SK-N-MC (cell line): ENCODE measurements at regions not wholly inside any gene's neighbourhood (a gene's known extent, or its start where the extent isn't known, plus 50 kb on each side); places are given as distances from the start of the nearest gene placed in this dataset.

Source experiments
- DNase-seq: peaks from one replicate; pipeline ENCODE4 v3.0.0-alpha.2; 2011; ENCODE audit warnings: low read depth, low spot score
- H3K27ac ChIP-seq: fragments of 200-600 bp; sonication (generic); 2 replicates; pipeline ENCODE4 v1.5.1; 2016; ENCODE audit warnings: mixed run types
- H3K36me3 ChIP-seq: fragments of 200-600 bp; sonication (generic); 2 replicates; pipeline ENCODE4 v1.6.1; 2017; ENCODE audit warnings: antibody characterized with exemption, low read length, mixed read lengths; ENCODE audit not compliant: insufficient read depth
- H3K4me3 ChIP-seq: fragments of 200-600 bp; sonication (generic); 2 replicates; pipeline ENCODE4 v1.5.1; 2016
- H3K9ac ChIP-seq: fragments of 200-600 bp; sonication (generic); 2 replicates; pipeline ENCODE4 v1.8.0; 2017; ENCODE audit warnings: mixed run types, mixed read lengths; ENCODE audit not compliant: insufficient read length
- H3K9me3 ChIP-seq: fragments of 200-600 bp; sonication (generic); 2 replicates; pipeline ENCODE4 v1.6.1; 2017; ENCODE audit warnings: low read depth, mild to moderate bottlenecking, antibody characterized with exemption, low read length, moderate library complexity, mixed read lengths
- EZH2 ChIP-seq: fragments of 200-600 bp; sonication (generic); IDR thresholded peaks from one replicate; pipeline ENCODE4 v1.6.1; 2017; ENCODE audit warnings: antibody characterized with exemption
- FOXP2 ChIP-seq: optimal IDR thresholded peaks from 2 replicates; pipeline ENCODE3; 2011; ENCODE audit warnings: mild to moderate bottlenecking, moderate library complexity; ENCODE audit not compliant: insufficient read depth; ENCODE audit errors: extremely low read length, control extremely low read depth
- POLR2AphosphoS5 ChIP-seq: IDR thresholded peaks from 2 replicates; pipeline ENCODE4 v1.6.1; 2012; ENCODE audit warnings: mild to moderate bottlenecking, low read depth, low read length, borderline replicate concordance

- DNase-seq = no peak
- peak overlapping the region; percentile 20 for H3K4me3 ChIP-seq
- H3K9me3 ChIP-seq = no peaks in the 10 kb centered on the region
- no peak for TF ChIP-seq POLR2AphosphoS5
- TF ChIP-seq EZH2 = no peak
- no peak for TF ChIP-seq FOXP2
- H3K36me3 ChIP-seq = no peaks in the 10 kb centered on the region
- H3K27ac ChIP-seq = peak overlapping the region; percentile 48; the same call in 1 of the 2 replicates
- no peak overlapping the region for H3K9ac ChIP-seq
Observed at GRCh38 chr1:223010582-223011504, 132.2 kb downstream of the TLR5 start.

GRCh38 chr1:223011505-223011856 is 131.6 kb downstream of the TLR5 start:
- no peak for DNase-seq
- TF ChIP-seq EZH2 (no peak), POLR2AphosphoS5 (no peak), FOXP2 (no peak)
- Histone ChIP-seq H3K4me3 (peak overlapping the region; percentile 20), H3K9ac (no peak overlapping the region), H3K36me3 (no peaks in the 10 kb centered on the region), H3K9me3 (no peaks in the 10 kb centered on the region), H3K27ac (no peak overlapping the region)

- TF ChIP-seq FOXP2 = no peak
- no peak for TF ChIP-seq EZH2
- no peak for TF ChIP-seq POLR2AphosphoS5
- Histone ChIP-seq H3K4me3 (no peak overlapping the region), H3K27ac (no peak overlapping the region), H3K9ac (no peak overlapping the region), H3K36me3 (no peaks in the 10 kb centered on the region), H3K9me3 (no peaks in the 10 kb centered on the region)
- no peak for DNase-seq
Observed at GRCh38 chr1:223012176-223012788, 130.8 kb downstream of the TLR5 start.

- H3K36me3 ChIP-seq = no peaks in the 10 kb centered on the region
- no peak overlapping the region for H3K4me3 ChIP-seq
- H3K9me3 ChIP-seq = no peaks in the 10 kb centered on the region
- TF ChIP-seq FOXP2 = no peak
- TF ChIP-seq EZH2 = no peak
- no peak for TF ChIP-seq POLR2AphosphoS5
- no peak overlapping the region for H3K27ac ChIP-seq
- no peak for DNase-seq
- H3K9ac ChIP-seq = no peak overlapping the region
Observed at GRCh38 chr1:223012938-223013337, 130.1 kb downstream of the TLR5 start.

DNA sequence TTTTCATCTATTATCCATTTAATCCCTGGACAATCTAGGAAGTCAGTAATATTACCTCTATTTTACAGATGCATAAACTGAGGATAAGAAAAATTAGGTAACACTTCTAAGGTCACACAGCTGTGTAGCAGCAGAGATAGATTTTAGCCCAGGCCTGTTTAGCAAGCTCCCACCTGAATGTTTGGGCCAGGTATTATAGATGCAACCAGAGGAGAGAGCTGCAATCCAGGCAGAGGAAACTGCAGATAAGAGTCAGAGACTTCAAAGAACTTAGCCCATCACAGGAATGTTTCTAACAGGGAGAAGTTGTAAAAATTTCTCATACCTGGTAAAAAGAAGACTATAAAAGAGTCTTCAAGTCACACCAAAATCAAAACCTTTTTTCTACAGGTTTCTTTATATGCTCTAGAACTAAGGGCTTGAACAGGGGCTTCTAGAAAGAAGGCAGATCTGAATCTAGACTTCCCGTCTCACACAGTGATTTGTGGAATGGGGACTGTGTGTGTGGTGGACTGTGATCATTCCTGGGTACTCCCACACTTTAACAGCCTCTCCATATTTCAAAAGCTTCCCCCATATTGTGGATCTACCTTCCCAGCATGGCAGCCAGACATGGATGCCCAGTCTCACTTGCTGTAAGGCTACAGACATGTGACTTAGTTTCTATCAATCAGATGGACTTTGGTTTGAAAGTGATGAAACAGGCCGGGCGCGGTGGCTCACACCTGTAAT is 128.7 kb downstream of the TLR5 start:
- Histone ChIP-seq H3K4me3 (no peak overlapping the region), H3K36me3 (no peaks in the 10 kb centered on the region), H3K27ac (no peak overlapping the region), H3K9ac (no peak overlapping the region), H3K9me3 (no peaks in the 10 kb centered on the region)
- no peak for TF ChIP-seq FOXP2
- TF ChIP-seq EZH2 = no peak
- no peak for DNase-seq

DNA sequence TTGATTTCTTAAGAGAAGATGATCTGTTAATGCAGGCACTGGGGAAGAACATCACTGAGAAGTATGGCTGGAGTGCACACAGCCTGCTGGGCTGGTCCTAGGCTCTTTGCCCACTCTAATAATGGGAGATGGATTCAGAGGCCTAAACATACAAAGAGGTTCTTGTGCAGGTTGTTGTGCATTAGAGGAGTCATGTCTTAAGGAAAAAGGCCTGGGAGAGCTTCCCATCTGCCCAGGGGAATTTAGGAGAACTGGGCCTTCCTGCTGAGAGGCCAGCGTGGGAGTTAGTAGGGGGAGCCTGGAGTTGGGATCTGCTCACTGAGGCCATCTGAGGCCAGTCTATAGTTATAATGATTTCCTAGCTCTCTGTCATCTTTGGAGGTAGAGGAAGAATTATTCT is 126.7 kb downstream of the TLR5 start:
- no peaks in the 10 kb centered on the region for H3K36me3 ChIP-seq
- DNase-seq = no peak
- no peak overlapping the region for H3K27ac ChIP-seq
- H3K9ac ChIP-seq = no peak overlapping the region
- H3K4me3 ChIP-seq = no peak overlapping the region
- no peaks in the 10 kb centered on the region for H3K9me3 ChIP-seq
- TF ChIP-seq EZH2 = no peak
- no peak for TF ChIP-seq POLR2AphosphoS5

- H3K4me3 ChIP-seq = no peak overlapping the region
- no peak for TF ChIP-seq EZH2
- no peaks in the 10 kb centered on the region for H3K36me3 ChIP-seq
- H3K27ac ChIP-seq = no peak overlapping the region
- no peak overlapping the region for H3K9ac ChIP-seq
- H3K9me3 ChIP-seq = no peaks in the 10 kb centered on the region
- DNase-seq = no peak
Observed at GRCh38 chr1:223016890-223017289, 126.2 kb downstream of the TLR5 start.

- TF ChIP-seq FOXP2 (no peak), POLR2AphosphoS5 (no peak), EZH2 (no peak)
Observed at GRCh38 chr1:223017291-223017690, 125.8 kb downstream of the TLR5 start.

More at GRCh38 chr1:223017291-223017690, 125.8 kb downstream of the TLR5 start:
- DNase-seq = no peak
- no peak overlapping the region for H3K4me3 ChIP-seq
- no peaks in the 10 kb centered on the region for H3K36me3 ChIP-seq
- H3K9ac ChIP-seq = no peak overlapping the region
- H3K9me3 ChIP-seq = no peaks in the 10 kb centered on the region
- no peak overlapping the region for H3K27ac ChIP-seq
